ENCODE measurements at regions not wholly inside any gene's neighbourhood (a gene's known extent, or its start where the extent isn't known, plus 50 kb on each side); places are given as distances from the start of the nearest gene placed in this dataset.

DNA sequence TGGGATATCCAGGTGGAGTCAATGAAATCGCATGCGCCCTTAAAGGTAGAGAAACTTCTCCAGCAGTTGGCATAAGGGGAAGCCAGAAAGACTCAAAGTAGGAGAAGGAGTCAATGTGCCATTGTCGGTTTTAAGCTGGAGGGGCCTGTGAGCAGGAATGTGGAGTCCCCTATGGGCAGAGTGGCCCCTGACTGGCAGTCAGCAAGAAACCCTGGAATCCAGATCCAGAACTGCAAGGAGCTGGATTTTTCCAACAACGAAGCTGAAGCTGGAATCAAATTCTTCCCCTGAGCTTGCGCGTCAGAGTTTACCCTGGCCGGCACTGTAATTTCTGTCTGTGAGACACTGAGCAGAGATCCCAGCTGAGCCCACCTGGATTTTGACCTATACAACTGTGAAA, 315.0 kb downstream of the DHX35 start:
- POLR2A ChIA-PET: no interaction called here
- dilution Hi-C loops (cut with MboI; ENCODE audit: extremely low pct_ligation_motif_present, low sequenced_read_pairs) (no loop called here), intact Hi-C loops (cut with micrococcal nuclease) (no loop called here)
- H3K36me3 ChIP-seq (ENCODE audit: control insufficient read depth in 2 of 2, extremely low read depth in 1 of 2, insufficient read depth in 2 of 2, low read length in 2 of 2): no peaks in the 10 kb centered on the region
- no peaks in the 10 kb centered on the region for H4K20me1 ChIP-seq (replicated peaks; ENCODE audit: control insufficient read depth, extremely low read depth, insufficient read depth, low read length)
- no peaks in the 10 kb centered on the region for H3K9me3 ChIP-seq (replicated peaks; ENCODE audit: control insufficient read depth, insufficient read depth, low read length)
- DNase-seq (ENCODE audit: low read depth, low spot score) (no peak), FAIRE-seq (no peak)
- no TSS peak for BruUV-seq (replicated peaks)
- H3K9me1 ChIP-seq (replicated peaks; ENCODE audit: control insufficient read depth, extremely low read depth, insufficient read depth, low read length): no peaks in the 10 kb centered on the region
- no peaks in the 10 kb centered on the region for H3K79me2 ChIP-seq (ENCODE audit: control insufficient read depth, insufficient read depth, low read length)
- H3K9ac ChIP-seq (replicated peaks; ENCODE audit: extremely low read depth, insufficient read depth, low read length): no peak overlapping the region
- no peak for TF ChIP-seq POLR2A (IDR thresholded peaks at IDR 0.05; ENCODE audit: low read depth, low read length)
- TF ChIP-seq EZH2 (IDR thresholded peaks at IDR 0.05; ENCODE audit: borderline replicate concordance, low read depth, low read length, severe bottlenecking): no peak
- TF ChIP-seq JUN (IDR thresholded peaks at IDR 0.05; ENCODE audit: borderline replicate concordance, insufficient read depth, insufficient read length, low read depth): no peak
- TF ChIP-seq GATA2 (IDR thresholded peaks at IDR 0.05; ENCODE audit: insufficient read depth, insufficient read length, low read depth, low read length): no peak
- TF ChIP-seq MAX (IDR thresholded peaks at IDR 0.05; ENCODE audit: insufficient read depth, insufficient read length): no peak
- TF ChIP-seq MYC (IDR thresholded peaks at IDR 0.05; ENCODE audit: low read depth, low read length): no peak
- TF ChIP-seq POLR2AphosphoS5 (IDR thresholded peaks at IDR 0.05; ENCODE audit: insufficient read depth, low read depth, low read length): no peak
- no peak for TF ChIP-seq FOS (IDR thresholded peaks at IDR 0.05; ENCODE audit: borderline replicate concordance, insufficient read depth, low read length)
- TF ChIP-seq CTCF (IDR thresholded peaks at IDR 0.05; ENCODE audit: extremely low read depth in 1 of 2, insufficient read depth in 1 of 2, low read depth in 1 of 2, low read length in 2 of 2): no peak
- no peak overlapping the region for H3K4me3 ChIP-seq (replicated peaks in 1 of 3; ENCODE audit: insufficient read depth in 1 of 3, low read depth in 1 of 3, low read length in 3 of 3)
- no peaks in the 10 kb centered on the region for H3K4me1 ChIP-seq (ENCODE audit: control insufficient read depth, extremely low read depth, insufficient read depth, low read length)
- CTCF ChIA-PET: no interaction called here
- no peak overlapping the region for H3K4me2 ChIP-seq (ENCODE audit: insufficient read depth, low read length)
- H2AFZ ChIP-seq (ENCODE audit: low read depth, low read length): no peak overlapping the region
- no peak overlapping the region for H3K27ac ChIP-seq (ENCODE audit: insufficient read depth, low read depth, low read length)
- H3K27me3 ChIP-seq (ENCODE audit: control insufficient read depth in 2 of 2, insufficient read depth in 2 of 2, low read length in 2 of 2): no peaks in the 10 kb centered on the region
